ENCODE measurements at regions not wholly inside any gene's neighbourhood (a gene's known extent, or its start where the extent isn't known, plus 50 kb on each side); places are given as distances from the start of the nearest gene placed in this dataset.

GRCh38 chr22:44615602-44616180 lies 86.3 kb upstream of the PRR5 start:
- no peak overlapping the region for H3K4me2 ChIP-seq (ENCODE audit: insufficient read depth, low read length)
- no peaks in the 10 kb centered on the region for H3K79me2 ChIP-seq (ENCODE audit: insufficient read depth, low read length)
- no peak overlapping the region for H3K27ac ChIP-seq (ENCODE audit: low read depth, low read length)
- H3K4me3 ChIP-seq (ENCODE audit: insufficient read depth, low read length) = no peak overlapping the region
- peaks cover 9% of the 10 kb centered on the region for H3K9me3 ChIP-seq (ENCODE audit: low read depth, low read length)
- TF ChIP-seq, protein P1, sequence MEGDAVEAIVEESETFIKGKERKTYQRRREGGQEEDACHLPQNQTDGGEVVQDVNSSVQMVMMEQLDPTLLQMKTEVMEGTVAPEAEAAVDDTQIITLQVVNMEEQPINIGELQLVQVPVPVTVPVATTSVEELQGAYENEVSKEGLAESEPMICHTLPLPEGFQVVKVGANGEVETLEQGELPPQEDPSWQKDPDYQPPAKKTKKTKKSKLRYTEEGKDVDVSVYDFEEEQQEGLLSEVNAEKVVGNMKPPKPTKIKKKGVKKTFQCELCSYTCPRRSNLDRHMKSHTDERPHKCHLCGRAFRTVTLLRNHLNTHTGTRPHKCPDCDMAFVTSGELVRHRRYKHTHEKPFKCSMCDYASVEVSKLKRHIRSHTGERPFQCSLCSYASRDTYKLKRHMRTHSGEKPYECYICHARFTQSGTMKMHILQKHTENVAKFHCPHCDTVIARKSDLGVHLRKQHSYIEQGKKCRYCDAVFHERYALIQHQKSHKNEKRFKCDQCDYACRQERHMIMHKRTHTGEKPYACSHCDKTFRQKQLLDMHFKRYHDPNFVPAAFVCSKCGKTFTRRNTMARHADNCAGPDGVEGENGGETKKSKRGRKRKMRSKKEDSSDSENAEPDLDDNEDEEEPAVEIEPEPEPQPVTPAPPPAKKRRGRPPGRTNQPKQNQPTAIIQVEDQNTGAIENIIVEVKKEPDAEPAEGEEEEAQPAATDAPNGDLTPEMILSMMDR (IDR thresholded peaks at IDR 0.05; ENCODE audit: extremely low read depth, low read depth, low read length) = no peak
- DNase-seq (ENCODE audit: insufficient read length, low spot score, missing footprints) = no peak
- H3K4me1 ChIP-seq (ENCODE audit: insufficient read depth, low read length) = peaks cover 5% of the 10 kb centered on the region
- H2AFZ ChIP-seq (ENCODE audit: low read length) = no peak overlapping the region
- H3K36me3 ChIP-seq (ENCODE audit: insufficient read depth, low read length) = no peaks in the 10 kb centered on the region
- H4K20me1 ChIP-seq (ENCODE audit: insufficient read depth, low read length) = no peaks in the 10 kb centered on the region
- peaks cover 3% of the 10 kb centered on the region for H3K27me3 ChIP-seq (ENCODE audit: insufficient read depth, low read length)

- H4K20me1 ChIP-seq (ENCODE audit: insufficient read depth, low read length) = no peaks in the 10 kb centered on the region
- TF ChIP-seq, protein P1 (IDR thresholded peaks at IDR 0.05; ENCODE audit: extremely low read depth, low read depth, low read length) = no peak
Observed at GRCh38 chr22:44615146-44615545, 86.9 kb upstream of the PRR5 start.

DNA sequence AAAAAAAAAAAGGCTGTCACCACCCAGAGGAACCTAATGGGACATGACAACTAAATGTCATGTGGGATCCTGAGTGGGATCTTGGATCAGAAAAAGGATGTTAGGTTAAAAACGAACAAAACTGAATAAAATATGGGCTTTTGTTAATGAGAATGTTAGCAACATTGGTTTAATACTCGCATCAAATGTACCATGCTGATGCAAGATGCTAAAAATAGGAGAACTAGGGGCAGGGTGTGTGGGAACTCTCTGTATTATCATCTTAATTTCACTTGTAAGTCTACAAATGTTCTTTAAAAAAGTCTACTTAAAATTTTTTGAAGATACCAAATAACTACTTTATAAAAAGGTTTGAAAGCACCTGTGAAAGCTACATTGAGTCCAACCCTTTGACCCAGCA lies 88.8 kb upstream of the PRR5 start:
- no peaks in the 10 kb centered on the region for H3K36me3 ChIP-seq (ENCODE audit: insufficient read depth, low read length)
- H3K27ac ChIP-seq (ENCODE audit: low read depth, low read length) = no peak overlapping the region
- no peaks in the 10 kb centered on the region for H3K79me2 ChIP-seq (ENCODE audit: insufficient read depth, low read length)
- no peak overlapping the region for H2AFZ ChIP-seq (ENCODE audit: low read length)
- TF ChIP-seq, protein P1 (IDR thresholded peaks at IDR 0.05; ENCODE audit: extremely low read depth, low read depth, low read length) = no peak
- peaks cover 9% of the 10 kb centered on the region for H3K9me3 ChIP-seq (ENCODE audit: low read depth, low read length)
- H3K4me3 ChIP-seq (ENCODE audit: insufficient read depth, low read length) = no peak overlapping the region
- H4K20me1 ChIP-seq (ENCODE audit: insufficient read depth, low read length) = no peaks in the 10 kb centered on the region
- no peak overlapping the region for H3K4me2 ChIP-seq (ENCODE audit: insufficient read depth, low read length)
- no peaks in the 10 kb centered on the region for H3K27me3 ChIP-seq (ENCODE audit: insufficient read depth, low read length)
- H3K4me1 ChIP-seq (ENCODE audit: insufficient read depth, low read length) = no peaks in the 10 kb centered on the region
- DNase-seq (ENCODE audit: insufficient read length, low spot score, missing footprints) = no peak

More at GRCh38 chr22:44615146-44615545, 86.9 kb upstream of the PRR5 start:
- Histone ChIP-seq H3K4me3 (ENCODE audit: insufficient read depth, low read length) (no peak overlapping the region), H3K36me3 (ENCODE audit: insufficient read depth, low read length) (no peaks in the 10 kb centered on the region), H2AFZ (ENCODE audit: low read length) (no peak overlapping the region), H3K79me2 (ENCODE audit: insufficient read depth, low read length) (no peaks in the 10 kb centered on the region), H3K27me3 (ENCODE audit: insufficient read depth, low read length) (peaks cover 1% of the 10 kb centered on the region), H3K27ac (ENCODE audit: low read depth, low read length) (no peak overlapping the region), H3K4me2 (ENCODE audit: insufficient read depth, low read length) (no peak overlapping the region), H3K9me3 (ENCODE audit: low read depth, low read length) (peaks cover 9% of the 10 kb centered on the region), H3K4me1 (ENCODE audit: insufficient read depth, low read length) (peaks cover 1% of the 10 kb centered on the region)
- DNase-seq (ENCODE audit: insufficient read length, low spot score, missing footprints) = no peak

- no peaks in the 10 kb centered on the region for H4K20me1 ChIP-seq (ENCODE audit: insufficient read depth, low read length)
- H3K27me3 ChIP-seq (ENCODE audit: insufficient read depth, low read length) = peaks cover 3% of the 10 kb centered on the region
- H3K79me2 ChIP-seq (ENCODE audit: insufficient read depth, low read length) = no peaks in the 10 kb centered on the region
- H3K4me2 ChIP-seq (ENCODE audit: insufficient read depth, low read length) = no peak overlapping the region
- no peaks in the 10 kb centered on the region for H3K36me3 ChIP-seq (ENCODE audit: insufficient read depth, low read length)
- H3K27ac ChIP-seq (ENCODE audit: low read depth, low read length) = no peak overlapping the region
- no peak overlapping the region for H3K4me3 ChIP-seq (ENCODE audit: insufficient read depth, low read length)
- no peaks in the 10 kb centered on the region for H3K4me1 ChIP-seq (ENCODE audit: insufficient read depth, low read length)
- peaks cover 9% of the 10 kb centered on the region for H3K9me3 ChIP-seq (ENCODE audit: low read depth, low read length)
- TF ChIP-seq, protein P1 (IDR thresholded peaks at IDR 0.05; ENCODE audit: extremely low read depth, low read depth, low read length) = no peak
- no peak overlapping the region for H2AFZ ChIP-seq (ENCODE audit: low read length)
- DNase-seq (ENCODE audit: insufficient read length, low spot score, missing footprints) = no peak
Observed at GRCh38 chr22:44611880-44612496, 90.0 kb upstream of the PRR5 start.

Measured in osteoblast (primary cell).